IPS-15b (cell line): ENCODE measurements at regions not wholly inside any gene's neighbourhood (a gene's known extent, or its start where the extent isn't known, plus 50 kb on each side); places are given as distances from the start of the nearest gene placed in this dataset.

Experiments used
- H3K27me3 ChIP-seq: one replicate; pipeline ENCODE4 v1.6.1; 2013; ENCODE audit warnings: low read length; ENCODE audit not compliant: control insufficient read depth, insufficient read depth
- H3K36me3 ChIP-seq: one replicate; pipeline ENCODE4 v1.6.1; 2013; ENCODE audit warnings: low read length; ENCODE audit not compliant: control insufficient read depth, insufficient read depth
- H3K4me1 ChIP-seq: one replicate; pipeline ENCODE4 v1.6.1; 2013; ENCODE audit warnings: mild to moderate bottlenecking, low read length; ENCODE audit not compliant: control insufficient read depth, insufficient read depth
- H3K4me3 ChIP-seq: one replicate; pipeline ENCODE4 v1.5.1; 2013; ENCODE audit warnings: low read depth, low read length
- H3K9ac ChIP-seq: one replicate; pipeline ENCODE4 v1.6.1; 2013; ENCODE audit warnings: low read depth, mild to moderate bottlenecking, low read length
- H3K9me3 ChIP-seq: one replicate; pipeline ENCODE4 v1.6.1; 2013; ENCODE audit warnings: mild to moderate bottlenecking, low read length; ENCODE audit not compliant: control insufficient read depth, insufficient read depth

DNA sequence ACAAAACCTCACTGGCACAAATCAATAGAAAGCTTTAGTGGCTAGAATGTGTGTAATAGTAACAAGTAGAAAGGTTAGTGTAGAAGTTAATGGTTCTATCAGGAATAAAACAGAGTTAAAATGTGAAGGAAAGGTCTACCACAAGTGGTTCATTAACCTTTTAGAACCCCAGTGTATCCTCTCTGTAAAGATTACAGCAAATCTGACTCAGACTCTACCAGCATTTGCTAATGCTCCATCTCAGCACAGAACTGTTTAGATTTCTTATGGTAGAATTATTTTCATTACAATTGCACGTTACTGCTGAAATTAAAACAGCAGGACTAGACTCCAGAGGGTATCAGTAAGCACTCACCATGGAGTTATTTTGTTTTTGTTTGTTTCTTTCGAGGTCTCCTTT, 609.0 kb upstream of the LMO3 start:
- H3K9me3 ChIP-seq = no peaks in the 10 kb centered on the region
- H3K4me3 ChIP-seq = no peak overlapping the region
- H3K36me3 ChIP-seq = no peaks in the 10 kb centered on the region
- H3K4me1 ChIP-seq = no peaks in the 10 kb centered on the region
- H3K27me3 ChIP-seq = no peaks in the 10 kb centered on the region
- no peak overlapping the region for H3K9ac ChIP-seq

DNA sequence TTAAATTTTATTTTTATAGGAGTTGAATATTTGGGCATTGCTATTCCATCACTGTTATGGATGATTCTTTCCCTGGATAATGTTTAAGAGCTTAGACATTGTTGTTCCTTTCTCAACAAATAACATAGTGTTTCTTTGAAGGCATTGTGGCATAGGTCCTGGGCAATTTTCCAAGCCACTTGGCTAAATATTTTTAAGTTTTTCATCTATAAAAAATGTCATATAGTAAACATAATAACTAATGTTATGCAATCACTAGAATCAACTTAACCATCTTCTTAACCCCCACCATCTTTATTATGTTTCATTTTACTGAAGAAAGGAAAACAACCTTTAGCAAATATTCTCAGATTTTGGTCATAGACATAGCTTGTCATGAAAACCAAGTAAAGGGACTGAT, 600.6 kb upstream of the LMO3 start:
- no peak overlapping the region for H3K4me3 ChIP-seq
- no peak overlapping the region for H3K9ac ChIP-seq
- no peaks in the 10 kb centered on the region for H3K36me3 ChIP-seq
- H3K27me3 ChIP-seq = no peaks in the 10 kb centered on the region
- H3K4me1 ChIP-seq = no peaks in the 10 kb centered on the region
- no peaks in the 10 kb centered on the region for H3K9me3 ChIP-seq

DNA sequence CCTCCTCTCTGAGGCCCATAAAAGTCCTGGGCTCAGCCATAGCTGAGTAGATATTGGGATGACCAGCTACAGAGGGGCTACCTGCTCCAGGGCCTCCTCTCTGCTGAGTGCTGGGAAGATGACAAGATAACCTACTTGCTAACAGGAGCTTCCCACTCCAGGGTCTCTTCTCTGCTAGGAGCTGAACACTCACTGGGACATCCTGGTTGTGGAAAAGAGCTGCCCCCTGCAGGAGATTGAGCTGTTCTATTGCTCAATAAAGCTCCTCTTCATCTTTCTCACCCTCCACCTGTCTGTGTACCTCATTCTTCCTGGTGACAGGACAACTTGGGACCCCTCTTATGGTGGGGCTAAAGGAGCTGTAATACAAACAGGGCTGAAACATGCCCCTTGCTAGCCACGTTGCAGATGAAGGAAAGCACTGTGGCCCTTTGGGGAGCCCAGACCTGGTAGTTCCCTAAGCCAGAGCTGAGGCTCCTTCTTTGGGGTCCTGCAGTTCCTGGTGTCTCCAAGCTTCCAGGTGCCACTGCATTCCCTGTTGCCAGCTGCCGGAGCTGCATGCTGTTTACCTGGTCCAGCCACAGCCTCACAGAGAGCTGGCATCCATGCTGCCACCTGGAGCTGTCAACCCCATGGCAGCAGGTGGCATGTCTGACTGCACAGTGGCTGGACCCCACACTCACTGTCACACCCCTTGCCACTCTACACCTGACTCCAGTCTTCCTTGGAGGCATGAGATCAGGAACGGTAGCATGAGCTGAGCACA, 598.5 kb upstream of the LMO3 start:
- Histone ChIP-seq H3K9me3 (no peaks in the 10 kb centered on the region), H3K4me1 (no peaks in the 10 kb centered on the region), H3K4me3 (no peak overlapping the region), H3K36me3 (no peaks in the 10 kb centered on the region), H3K9ac (no peak overlapping the region), H3K27me3 (no peaks in the 10 kb centered on the region)

DNA sequence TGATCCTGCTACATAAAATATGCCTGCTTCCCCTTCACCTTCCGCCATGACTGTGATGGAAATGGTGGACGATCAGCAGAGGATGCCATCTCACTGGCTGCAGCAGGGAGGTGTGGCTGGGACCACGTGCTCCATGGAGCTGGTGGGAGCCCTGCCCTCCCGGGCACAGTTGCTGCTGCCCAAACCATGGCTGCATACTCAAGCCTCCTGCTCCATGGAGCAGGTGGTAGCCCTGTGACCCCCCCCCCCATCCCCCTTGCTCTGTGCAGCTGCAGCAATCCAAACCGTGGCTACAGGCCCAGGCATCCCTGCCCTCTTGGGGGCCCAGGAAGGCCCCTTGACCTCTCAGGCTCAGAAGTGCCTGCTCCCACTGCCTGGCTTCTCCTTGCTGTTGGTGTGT, 597.5 kb upstream of the LMO3 start:
- H3K9me3 ChIP-seq = no peaks in the 10 kb centered on the region
- H3K4me1 ChIP-seq = no peaks in the 10 kb centered on the region
- no peak overlapping the region for H3K4me3 ChIP-seq
- H3K27me3 ChIP-seq = no peaks in the 10 kb centered on the region
- no peak overlapping the region for H3K9ac ChIP-seq
- no peaks in the 10 kb centered on the region for H3K36me3 ChIP-seq

DNA sequence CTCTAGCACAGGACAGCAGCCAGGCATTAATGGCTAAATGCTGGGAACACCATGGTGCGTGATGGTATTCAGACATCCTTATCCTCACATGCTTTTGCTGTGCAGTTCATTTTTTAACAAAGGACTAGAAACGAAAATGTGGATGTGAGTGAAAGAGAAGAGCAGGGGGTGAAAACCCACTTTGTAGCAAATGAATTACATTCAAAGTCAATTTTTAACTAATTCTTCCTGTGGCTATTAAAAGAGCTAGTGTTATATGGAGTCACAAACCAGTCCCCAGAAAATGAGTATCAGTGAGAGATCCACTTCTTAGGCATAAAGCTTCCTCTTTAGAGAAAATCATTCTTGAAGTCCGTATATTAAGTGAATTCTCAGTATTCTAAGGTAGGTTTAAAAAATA, 592.0 kb upstream of the LMO3 start:
- H3K9ac ChIP-seq = no peak overlapping the region
- no peaks in the 10 kb centered on the region for H3K27me3 ChIP-seq
- H3K4me3 ChIP-seq = no peak overlapping the region
- no peaks in the 10 kb centered on the region for H3K36me3 ChIP-seq
- H3K4me1 ChIP-seq = no peaks in the 10 kb centered on the region
- no peaks in the 10 kb centered on the region for H3K9me3 ChIP-seq

DNA sequence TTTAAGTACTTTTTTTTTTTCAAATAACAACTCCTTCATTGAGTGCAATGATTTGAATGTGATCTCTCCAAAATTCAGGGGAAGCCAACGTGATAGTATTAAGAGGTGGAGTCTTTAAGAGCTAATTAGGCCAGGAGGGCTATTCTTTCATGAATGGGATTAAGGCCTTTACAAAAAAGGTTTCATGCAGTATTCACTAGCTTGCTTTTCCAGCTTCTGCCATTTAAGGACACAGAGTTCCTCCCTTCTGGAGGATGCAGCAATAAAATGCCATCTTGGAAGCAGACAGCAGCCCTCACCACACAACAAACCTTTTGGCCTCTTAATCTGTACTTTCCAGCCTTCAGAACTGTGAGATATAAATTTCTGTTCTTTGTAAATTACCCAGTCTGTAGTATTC, 586.8 kb upstream of the LMO3 start:
- Histone ChIP-seq H3K9ac (no peak overlapping the region), H3K27me3 (no peaks in the 10 kb centered on the region), H3K36me3 (no peaks in the 10 kb centered on the region), H3K4me1 (no peaks in the 10 kb centered on the region), H3K9me3 (no peaks in the 10 kb centered on the region), H3K4me3 (no peak overlapping the region)

DNA sequence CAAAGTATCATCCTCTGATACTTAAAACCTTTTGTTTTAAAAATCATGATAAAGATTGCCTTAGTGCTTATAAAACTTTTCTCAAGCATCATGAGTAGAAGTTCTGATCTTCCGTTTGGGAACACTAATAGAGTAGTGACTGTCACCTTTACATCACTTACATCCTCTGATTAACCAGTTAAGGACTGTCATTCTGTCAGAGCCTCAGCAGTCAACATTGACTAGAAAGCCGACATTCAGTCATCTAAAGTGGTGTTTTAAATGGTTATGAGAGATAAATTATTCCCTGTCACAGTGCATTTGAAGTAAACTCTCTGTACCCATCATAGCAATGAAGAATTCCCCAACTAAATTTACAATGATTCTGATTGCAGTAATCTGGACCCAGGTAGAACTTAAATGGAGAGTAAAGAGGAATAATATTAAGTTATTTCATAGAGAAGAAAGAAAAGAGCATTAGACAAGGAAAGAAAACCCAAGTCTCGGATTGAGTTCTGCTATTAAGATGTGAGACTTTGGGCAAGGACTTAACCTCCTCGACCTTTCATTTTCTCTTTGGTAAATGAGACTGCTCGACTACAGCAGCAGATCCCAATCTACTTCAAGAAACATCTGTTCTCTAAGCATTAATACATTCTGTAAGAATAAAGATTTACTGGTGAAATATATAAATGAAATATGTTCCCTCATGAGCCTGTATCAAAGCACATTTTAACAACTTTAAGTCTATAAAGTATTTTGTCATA, 563.9 kb upstream of the LMO3 start:
- Histone ChIP-seq H3K9ac (no peak overlapping the region), H3K4me3 (no peak overlapping the region), H3K27me3 (no peaks in the 10 kb centered on the region), H3K36me3 (no peaks in the 10 kb centered on the region), H3K9me3 (no peaks in the 10 kb centered on the region), H3K4me1 (no peaks in the 10 kb centered on the region)

DNA sequence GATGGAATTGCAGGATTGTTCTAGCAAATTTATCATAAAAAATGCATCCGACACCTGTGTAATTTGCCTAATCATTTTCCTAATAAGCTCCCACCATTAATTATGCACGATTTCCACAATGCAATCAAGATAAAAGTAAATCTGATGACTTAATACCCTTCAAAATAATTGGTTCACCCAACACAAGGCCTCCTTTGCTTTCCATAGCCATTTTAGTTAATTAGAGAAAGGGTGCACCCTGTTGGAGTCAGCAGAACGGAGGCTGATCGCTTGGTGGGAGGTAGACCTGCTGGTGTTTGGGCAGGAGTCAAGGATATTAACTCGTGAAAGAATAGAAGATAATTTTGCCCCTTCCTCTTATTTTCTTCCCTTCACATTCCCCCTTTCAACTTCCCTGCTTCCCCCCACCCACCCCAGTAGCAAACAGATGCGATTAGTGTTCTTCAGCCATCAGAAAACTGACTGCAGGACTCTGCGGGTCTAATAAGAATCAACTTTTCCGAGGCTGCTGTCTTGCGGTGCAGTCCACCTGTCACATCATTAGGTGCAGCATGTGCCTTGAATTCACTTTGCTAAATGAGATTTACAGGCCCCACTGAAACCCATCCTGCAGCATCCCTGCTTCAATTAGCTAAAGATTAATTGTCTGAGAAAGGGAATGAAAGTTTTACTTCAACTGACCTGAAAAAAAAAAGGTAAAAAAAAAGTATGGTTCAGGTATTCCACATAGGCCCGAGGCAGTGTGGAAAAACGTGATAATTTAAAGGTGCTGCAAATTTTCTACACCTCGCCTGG, 553.7 kb upstream of the LMO3 start:
- Histone ChIP-seq H3K4me1 (no peaks in the 10 kb centered on the region), H3K9ac (no peak overlapping the region), H3K4me3 (no peak overlapping the region)

DNA sequence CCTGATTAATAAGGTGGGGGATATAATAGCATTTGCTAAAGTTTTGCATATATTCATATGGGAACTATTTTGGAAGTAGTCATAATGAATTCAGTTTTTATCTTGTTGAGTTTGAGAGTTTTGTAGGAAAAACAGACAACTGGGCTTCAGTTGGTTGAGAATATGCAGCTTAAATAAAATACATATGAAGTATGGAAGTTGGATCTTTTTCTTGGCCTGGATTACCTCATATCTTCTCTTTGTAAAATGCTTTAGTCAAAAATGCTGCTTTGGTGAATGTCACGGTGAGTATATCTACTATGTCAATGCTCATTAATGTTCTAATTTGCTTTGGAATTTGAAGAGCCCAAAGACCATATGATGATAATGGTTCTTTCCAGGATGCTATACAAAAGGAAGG, 552.2 kb upstream of the LMO3 start:
- H3K9ac ChIP-seq = no peak overlapping the region
- H3K36me3 ChIP-seq = no peaks in the 10 kb centered on the region
- H3K27me3 ChIP-seq = no peaks in the 10 kb centered on the region

More for the DNA sequence above, 553.7 kb upstream of the LMO3 start:
- no peaks in the 10 kb centered on the region for H3K9me3 ChIP-seq
- no peaks in the 10 kb centered on the region for H3K36me3 ChIP-seq
- no peaks in the 10 kb centered on the region for H3K27me3 ChIP-seq

DNA sequence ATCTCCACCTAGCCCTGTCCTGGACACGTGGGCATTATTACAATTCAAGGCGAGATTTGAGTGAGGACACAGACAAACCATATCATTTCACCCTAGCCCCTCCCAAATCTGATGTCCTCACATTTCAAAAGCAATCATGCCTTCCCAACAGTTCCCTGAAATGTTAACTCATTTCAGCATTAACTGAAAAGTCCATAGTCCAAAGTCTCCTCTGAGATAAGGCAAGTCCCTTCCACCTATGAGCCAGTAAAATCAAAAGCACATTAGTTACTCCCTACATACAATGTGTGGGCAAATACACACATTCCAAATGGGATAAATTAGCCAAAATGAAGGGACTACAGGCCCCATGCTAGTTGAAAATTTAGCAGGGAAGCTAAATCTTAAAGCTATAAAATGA, 546.0 kb upstream of the LMO3 start:
- Histone ChIP-seq H3K4me3 (no peak overlapping the region), H3K27me3 (no peaks in the 10 kb centered on the region), H3K9me3 (peaks cover 5% of the 10 kb centered on the region), H3K9ac (no peak overlapping the region), H3K4me1 (no peaks in the 10 kb centered on the region), H3K36me3 (no peaks in the 10 kb centered on the region)

More for the DNA sequence above, 552.2 kb upstream of the LMO3 start:
- no peak overlapping the region for H3K4me3 ChIP-seq
- no peaks in the 10 kb centered on the region for H3K9me3 ChIP-seq
- H3K4me1 ChIP-seq = no peaks in the 10 kb centered on the region

DNA sequence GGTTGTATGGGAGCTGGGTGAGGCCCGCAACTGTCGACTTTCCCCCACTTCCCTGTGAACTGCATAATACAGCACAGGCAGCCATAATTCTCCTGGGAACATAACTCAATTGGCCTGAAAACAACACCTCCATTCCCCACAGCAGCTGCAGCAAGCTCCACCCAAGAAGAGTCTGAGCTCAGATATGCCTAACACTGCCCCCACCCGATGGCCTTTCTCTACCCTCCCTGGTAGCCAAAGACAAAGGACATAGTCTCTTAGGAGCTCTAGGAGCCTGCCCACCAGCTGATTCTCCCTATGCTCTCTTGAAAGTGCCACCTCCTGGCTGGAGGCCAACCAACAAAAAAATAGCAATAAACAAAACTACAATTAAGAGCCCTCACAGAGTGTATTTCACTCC, 542.7 kb upstream of the LMO3 start:
- Histone ChIP-seq H3K4me3 (no peak overlapping the region), H3K4me1 (no peaks in the 10 kb centered on the region), H3K27me3 (no peaks in the 10 kb centered on the region), H3K9ac (no peak overlapping the region), H3K9me3 (peaks cover 5% of the 10 kb centered on the region), H3K36me3 (no peaks in the 10 kb centered on the region)
